HFFc6 (cell line): ENCODE measurements at regions not wholly inside any gene's neighbourhood (a gene's known extent, or its start where the extent isn't known, plus 50 kb on each side); places are given as distances from the start of the nearest gene placed in this dataset.

Experiments used
- DNase-seq: peaks from one replicate; pipeline ENCODE4 v3.0.0-alpha.2; 2018
- H3K27ac Mint-ChIP-seq: 2 replicates; pipeline ENCODE4 v1.8.0; 2020; ENCODE audit warnings: mild to moderate bottlenecking, mixed read lengths
- H3K27me3 Mint-ChIP-seq: 2 replicates; pipeline ENCODE4 v1.8.0; 2021; ENCODE audit warnings: mild to moderate bottlenecking, moderate library complexity, mixed read lengths; ENCODE audit not compliant: insufficient read depth
- H3K36me3 Mint-ChIP-seq: 2 replicates; pipeline ENCODE4 v1.8.0; 2021; ENCODE audit warnings: low read depth, mixed read lengths
- H3K4me1 Mint-ChIP-seq: 2 replicates; pipeline ENCODE4 v1.8.0; 2020; ENCODE audit warnings: low read depth, mixed read lengths
- H3K4me3 Mint-ChIP-seq: 2 replicates; pipeline ENCODE4 v1.8.0; 2020; ENCODE audit warnings: mild to moderate bottlenecking, moderate library complexity, mixed read lengths
- H3K9me3 Mint-ChIP-seq: 2 replicates; pipeline ENCODE4 v1.8.0; 2020; ENCODE audit warnings: mild to moderate bottlenecking, mixed read lengths
- TF ChIP-seq, protein P1 (sequence below): fragments of 200-600 bp; sonication (generic); IDR thresholded peaks from 2 replicates; pipeline ENCODE4 v1.5.0; 2021; ENCODE audit warnings: antibody characterized with exemption, mild to moderate bottlenecking

DNA sequence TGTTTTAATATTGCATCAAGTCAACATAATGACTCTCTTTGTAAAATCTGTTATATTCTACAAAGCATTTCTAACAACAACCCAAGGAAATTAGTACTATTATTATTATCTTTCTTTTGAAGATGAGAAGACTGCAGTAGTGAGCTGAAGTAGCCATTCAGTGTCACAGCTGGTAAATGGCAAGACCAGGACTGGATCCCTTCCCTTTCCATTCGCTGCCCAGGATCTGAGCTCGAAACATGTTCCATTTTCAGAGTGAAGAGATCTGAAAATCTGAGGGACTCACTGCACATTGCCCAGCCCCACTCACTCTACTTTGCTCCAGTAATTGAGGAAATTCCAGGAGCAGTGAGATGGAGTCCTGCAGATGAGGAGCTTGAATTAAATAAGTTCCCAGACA, 240.0 kb upstream of the BLID start:
- Mint-ChIP-seq H3K9me3 (peaks cover 11% of the 10 kb centered on the region; the same call in 1 of the 2 replicates), H3K4me3 (no peak overlapping the region), H3K36me3 (peaks cover 4% of the 10 kb centered on the region; the same call in 1 of the 2 replicates), H3K27ac (no peak overlapping the region), H3K27me3 (peaks cover 18% of the 10 kb centered on the region), H3K4me1 (no peaks in the 10 kb centered on the region; the same call in 1 of the 2 replicates)
- no peak for DNase-seq
- TF ChIP-seq, protein P1, sequence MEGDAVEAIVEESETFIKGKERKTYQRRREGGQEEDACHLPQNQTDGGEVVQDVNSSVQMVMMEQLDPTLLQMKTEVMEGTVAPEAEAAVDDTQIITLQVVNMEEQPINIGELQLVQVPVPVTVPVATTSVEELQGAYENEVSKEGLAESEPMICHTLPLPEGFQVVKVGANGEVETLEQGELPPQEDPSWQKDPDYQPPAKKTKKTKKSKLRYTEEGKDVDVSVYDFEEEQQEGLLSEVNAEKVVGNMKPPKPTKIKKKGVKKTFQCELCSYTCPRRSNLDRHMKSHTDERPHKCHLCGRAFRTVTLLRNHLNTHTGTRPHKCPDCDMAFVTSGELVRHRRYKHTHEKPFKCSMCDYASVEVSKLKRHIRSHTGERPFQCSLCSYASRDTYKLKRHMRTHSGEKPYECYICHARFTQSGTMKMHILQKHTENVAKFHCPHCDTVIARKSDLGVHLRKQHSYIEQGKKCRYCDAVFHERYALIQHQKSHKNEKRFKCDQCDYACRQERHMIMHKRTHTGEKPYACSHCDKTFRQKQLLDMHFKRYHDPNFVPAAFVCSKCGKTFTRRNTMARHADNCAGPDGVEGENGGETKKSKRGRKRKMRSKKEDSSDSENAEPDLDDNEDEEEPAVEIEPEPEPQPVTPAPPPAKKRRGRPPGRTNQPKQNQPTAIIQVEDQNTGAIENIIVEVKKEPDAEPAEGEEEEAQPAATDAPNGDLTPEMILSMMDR, result no peak

DNA sequence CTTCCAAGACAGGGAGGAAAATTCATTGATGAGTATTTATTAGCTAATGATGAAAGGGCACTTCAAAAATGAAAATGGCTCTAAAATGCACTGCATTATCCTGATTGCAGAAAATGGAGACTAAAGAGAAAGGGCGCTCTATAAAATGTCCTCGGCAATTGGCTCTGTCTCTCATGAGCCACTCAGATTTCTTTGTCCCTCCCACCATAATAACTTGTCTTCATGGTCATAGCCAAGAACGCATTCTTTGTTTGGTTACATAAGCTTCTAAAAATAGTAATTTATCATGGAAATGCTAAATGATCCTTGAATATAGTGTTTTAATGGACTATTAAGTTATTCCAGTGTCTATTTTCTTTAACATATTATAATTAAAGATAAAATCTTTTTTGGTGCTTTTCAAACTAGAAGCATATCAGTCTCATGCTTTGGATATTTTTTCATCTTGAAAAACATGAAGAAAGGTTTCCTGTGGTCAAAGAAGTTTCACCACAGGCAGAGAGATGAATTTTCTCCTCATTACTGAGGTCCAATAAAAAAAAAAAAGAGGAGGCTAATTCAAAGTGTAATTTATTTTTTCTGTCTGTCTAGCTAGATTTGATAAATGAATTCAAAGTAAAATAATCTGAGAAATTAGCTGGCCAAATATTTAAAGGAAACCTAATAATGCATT, 238.1 kb upstream of the BLID start:
- Mint-ChIP-seq H3K4me1 (no peaks in the 10 kb centered on the region), H3K27me3 (peaks cover 20% of the 10 kb centered on the region), H3K27ac (no peak overlapping the region), H3K4me3 (no peak overlapping the region), H3K9me3 (peaks cover 6% of the 10 kb centered on the region; the same call in 1 of the 2 replicates), H3K36me3 (no peaks in the 10 kb centered on the region; the same call in 1 of the 2 replicates)
- TF ChIP-seq, protein P1, result no peak
- no peak for DNase-seq

DNA sequence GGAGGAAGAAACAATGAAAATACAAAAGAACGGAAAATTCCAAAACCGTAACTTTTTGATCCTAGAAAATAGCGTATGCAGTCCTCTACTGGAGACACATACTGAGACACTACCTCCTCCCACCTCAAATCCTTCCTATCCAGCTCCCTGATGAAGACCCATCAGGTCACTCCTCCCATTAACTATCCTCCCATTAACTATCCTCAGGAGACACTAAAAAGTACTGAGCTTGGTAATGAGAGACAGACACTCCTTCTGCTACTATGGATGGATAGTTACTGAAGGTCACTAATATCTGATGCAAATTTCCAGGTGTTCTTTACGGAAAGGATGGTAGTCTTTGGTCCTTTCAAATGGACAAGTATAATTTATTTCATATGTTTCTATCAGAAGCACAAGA, 237.5 kb upstream of the BLID start:
- TF ChIP-seq, protein P1, result no peak
- no peak overlapping the region for H3K27ac Mint-ChIP-seq
- peaks cover 24% of the 10 kb centered on the region for H3K27me3 Mint-ChIP-seq

DNA sequence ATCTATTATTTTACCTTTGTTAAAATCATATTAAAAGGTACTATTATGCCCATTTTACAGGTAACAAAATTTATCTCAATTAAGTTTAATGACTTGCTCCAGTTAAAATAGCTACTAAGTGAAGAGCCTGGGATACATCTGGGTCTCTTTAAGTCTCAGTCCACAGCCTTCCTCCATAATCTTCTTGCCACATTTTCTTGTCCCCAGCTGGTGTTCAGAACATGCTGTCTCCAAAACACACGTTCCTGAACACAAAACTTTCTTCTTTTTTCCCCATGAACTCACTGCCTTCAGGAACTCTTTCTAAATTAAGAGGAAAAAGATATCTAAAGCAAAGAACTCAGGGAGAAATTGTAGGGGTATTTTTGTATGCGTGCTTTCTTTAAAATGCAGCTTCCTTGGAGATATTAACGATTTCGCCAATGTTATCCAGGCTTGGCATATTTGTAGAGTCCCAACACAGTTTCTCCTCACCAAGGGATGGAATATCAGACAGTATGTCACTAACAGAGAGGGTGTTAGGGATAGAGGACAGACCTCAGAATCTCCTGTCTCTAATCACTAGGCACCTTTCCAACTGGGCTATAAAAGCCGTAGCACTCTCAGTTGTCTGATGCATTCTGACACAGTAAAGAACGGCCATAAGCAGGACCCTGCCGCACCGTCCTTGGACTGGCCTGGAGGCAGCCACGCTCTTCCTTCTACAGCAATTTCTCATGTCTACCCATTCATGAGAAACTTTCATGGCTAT, 232.8 kb upstream of the BLID start:
- no peak for DNase-seq
- Mint-ChIP-seq H3K36me3 (no peaks in the 10 kb centered on the region; the same call in 1 of the 2 replicates), H3K9me3 (peaks cover 6% of the 10 kb centered on the region; the same call in 1 of the 2 replicates), H3K4me1 (peaks cover 15% of the 10 kb centered on the region), H3K27me3 (peaks cover 27% of the 10 kb centered on the region), H3K27ac (no peak overlapping the region), H3K4me3 (no peak overlapping the region)
- TF ChIP-seq, protein P1, result no peak

More for the DNA sequence above, 237.5 kb upstream of the BLID start:
- DNase-seq, result no peak
- peaks cover 6% of the 10 kb centered on the region; the same call in 1 of the 2 replicates for H3K9me3 Mint-ChIP-seq
- no peak overlapping the region for H3K4me3 Mint-ChIP-seq
- no peaks in the 10 kb centered on the region; the same call in 1 of the 2 replicates for H3K36me3 Mint-ChIP-seq
- H3K4me1 Mint-ChIP-seq, result no peaks in the 10 kb centered on the region

DNA sequence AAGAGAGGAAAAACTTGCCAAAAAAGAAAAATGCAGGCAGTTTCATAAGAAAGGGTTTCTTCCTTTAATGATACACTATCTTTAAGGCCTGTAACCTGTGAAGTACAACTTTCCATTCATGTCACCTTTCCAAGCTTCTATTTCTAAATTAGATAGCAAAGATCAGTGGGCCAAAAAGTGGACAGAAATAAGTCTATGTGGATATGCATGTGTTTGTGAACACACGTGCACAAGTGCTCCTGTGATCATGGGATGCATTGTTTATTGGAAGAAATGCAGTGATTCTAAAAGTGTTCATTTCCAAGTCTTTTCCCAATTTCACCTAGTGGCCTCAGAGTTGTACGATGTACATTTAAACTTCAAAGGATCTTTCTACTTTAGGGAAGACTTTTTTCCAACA, 230.0 kb upstream of the BLID start:
- peaks cover 33% of the 10 kb centered on the region for H3K4me1 Mint-ChIP-seq
- DNase-seq, result no peak
- no peak overlapping the region for H3K27ac Mint-ChIP-seq
- TF ChIP-seq, protein P1, result no peak
- H3K27me3 Mint-ChIP-seq, result peaks cover 27% of the 10 kb centered on the region
- H3K36me3 Mint-ChIP-seq, result no peaks in the 10 kb centered on the region
- H3K9me3 Mint-ChIP-seq, result peaks cover under 1% of the 10 kb centered on the region; the same call in 1 of the 2 replicates
- no peak overlapping the region for H3K4me3 Mint-ChIP-seq
